AG10803 (cell line): ENCODE measurements at regions not wholly inside any gene's neighbourhood (a gene's known extent, or its start where the extent isn't known, plus 50 kb on each side); places are given as distances from the start of the nearest gene placed in this dataset.

Experiments
- DNase-seq: peaks from one replicate; pipeline ENCODE4 v3.0.0; 2010; ENCODE audit warnings: low read depth
- H3K4me3 ChIP-seq: 2 replicates; pipeline ENCODE4 v1.5.1; 2011; ENCODE audit warnings: mild to moderate bottlenecking, low read length, control low read depth
- TF ChIP-seq, protein P1 (sequence below): conservative IDR thresholded peaks from 2 replicates; pipeline ENCODE4 v1.5.1; 2011; ENCODE audit warnings: mild to moderate bottlenecking, low read length, control low read depth, inconsistent platforms

DNA sequence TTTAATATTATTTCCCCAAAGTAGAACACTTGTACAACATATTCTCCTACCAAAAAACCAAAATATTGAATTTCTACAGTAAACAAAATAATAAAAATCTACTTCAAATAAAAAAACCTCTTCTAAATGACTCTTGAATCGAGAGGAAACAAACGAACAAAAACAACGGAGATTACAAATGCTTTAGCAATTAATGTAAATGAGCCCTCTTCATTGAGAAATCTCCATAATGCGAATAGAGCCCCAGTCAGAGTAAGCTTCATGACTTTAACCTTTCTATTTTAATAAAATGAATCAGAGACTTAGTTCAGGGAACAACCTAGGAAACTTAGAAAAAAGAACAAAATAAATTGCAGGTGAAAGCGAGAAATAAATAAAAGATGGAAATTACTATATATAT is 129.3 kb upstream of the SEMA6A start:
- H3K4me3 ChIP-seq: no peak overlapping the region
- TF ChIP-seq, protein P1, sequence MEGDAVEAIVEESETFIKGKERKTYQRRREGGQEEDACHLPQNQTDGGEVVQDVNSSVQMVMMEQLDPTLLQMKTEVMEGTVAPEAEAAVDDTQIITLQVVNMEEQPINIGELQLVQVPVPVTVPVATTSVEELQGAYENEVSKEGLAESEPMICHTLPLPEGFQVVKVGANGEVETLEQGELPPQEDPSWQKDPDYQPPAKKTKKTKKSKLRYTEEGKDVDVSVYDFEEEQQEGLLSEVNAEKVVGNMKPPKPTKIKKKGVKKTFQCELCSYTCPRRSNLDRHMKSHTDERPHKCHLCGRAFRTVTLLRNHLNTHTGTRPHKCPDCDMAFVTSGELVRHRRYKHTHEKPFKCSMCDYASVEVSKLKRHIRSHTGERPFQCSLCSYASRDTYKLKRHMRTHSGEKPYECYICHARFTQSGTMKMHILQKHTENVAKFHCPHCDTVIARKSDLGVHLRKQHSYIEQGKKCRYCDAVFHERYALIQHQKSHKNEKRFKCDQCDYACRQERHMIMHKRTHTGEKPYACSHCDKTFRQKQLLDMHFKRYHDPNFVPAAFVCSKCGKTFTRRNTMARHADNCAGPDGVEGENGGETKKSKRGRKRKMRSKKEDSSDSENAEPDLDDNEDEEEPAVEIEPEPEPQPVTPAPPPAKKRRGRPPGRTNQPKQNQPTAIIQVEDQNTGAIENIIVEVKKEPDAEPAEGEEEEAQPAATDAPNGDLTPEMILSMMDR: no peak
- no peak for DNase-seq

DNA sequence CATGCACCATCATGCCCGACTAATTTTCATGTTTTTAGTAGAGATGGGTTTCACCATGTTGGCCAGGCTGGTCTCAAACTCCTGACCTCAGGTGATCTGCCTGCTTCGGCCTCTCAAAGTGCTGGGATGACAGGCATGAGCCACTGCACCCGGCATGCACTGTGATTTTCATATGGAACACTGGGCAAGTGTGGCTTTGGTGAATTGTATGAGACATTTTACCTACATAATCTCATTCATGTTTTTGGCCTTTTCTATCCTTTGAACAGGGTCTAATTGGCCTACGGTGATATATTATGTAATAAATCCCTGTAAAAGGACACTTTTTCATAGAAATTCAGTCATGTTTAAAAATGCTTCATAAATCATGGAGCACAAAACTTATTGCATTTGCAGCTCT is 128.7 kb upstream of the SEMA6A start:
- no peak overlapping the region for H3K4me3 ChIP-seq
- no peak for DNase-seq
- TF ChIP-seq, protein P1: no peak

DNA sequence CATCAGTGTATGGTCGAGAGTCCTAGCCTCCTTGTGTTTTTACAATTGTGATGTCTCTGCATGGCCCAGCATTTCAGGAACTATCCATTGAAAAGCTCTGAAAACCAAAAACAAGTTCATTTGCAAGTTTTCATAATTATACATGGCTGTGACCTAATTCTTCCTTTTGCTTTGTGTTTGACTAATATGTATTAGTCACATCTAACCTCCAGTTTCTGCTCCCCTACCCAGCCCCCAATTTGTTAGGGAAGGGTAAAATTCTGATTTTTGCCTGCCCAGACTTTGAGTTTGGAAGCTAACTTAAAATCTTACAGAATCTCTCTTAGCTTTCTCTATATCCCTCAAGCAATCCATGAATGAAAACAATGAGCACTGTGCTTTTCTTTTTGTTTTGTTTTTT is 128.2 kb upstream of the SEMA6A start:
- H3K4me3 ChIP-seq: no peak overlapping the region
- TF ChIP-seq, protein P1: no peak
- DNase-seq: no peak

DNA sequence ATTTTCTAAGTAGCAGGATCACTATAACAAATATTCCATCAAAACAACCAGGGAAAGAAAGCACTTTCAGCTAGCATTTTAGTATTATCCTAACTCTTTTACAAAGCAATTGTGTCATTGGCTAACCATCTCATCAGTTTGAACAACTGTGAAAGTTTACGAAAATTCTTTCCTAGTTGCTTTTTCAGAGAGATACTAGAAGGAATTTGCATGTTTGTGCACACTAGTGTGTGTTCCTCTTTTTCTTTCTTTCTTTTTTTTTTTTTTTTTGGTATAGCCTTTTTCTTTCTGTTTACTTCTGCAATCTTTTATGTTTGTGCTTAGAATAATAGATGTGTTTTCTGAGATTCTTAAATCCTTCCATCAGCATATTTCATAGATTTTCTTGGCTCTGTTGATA is 124.7 kb upstream of the SEMA6A start:
- DNase-seq: no peak
- TF ChIP-seq, protein P1: no peak
- no peak overlapping the region for H3K4me3 ChIP-seq

DNA sequence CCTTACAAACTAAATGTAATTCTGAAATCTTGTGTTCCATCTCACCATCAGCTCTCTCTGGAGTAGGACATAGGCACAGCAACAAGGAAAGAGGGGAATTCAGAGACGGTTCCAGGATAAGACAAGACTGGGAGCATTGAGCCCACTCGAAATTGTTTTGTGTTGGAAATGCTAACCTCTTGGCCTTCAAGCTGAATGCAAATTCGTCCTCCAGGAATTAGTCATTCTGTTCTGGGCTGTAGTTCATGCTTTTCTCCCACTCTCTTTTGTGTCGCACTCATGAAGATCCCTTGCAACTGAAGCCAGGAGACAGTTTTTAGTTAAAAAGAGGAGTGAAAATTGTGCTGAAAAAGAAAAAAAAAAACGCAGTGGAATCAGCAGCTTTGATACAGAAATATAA is 121.7 kb upstream of the SEMA6A start:
- TF ChIP-seq, protein P1: no peak
- no peak overlapping the region for H3K4me3 ChIP-seq
- no peak for DNase-seq

DNA sequence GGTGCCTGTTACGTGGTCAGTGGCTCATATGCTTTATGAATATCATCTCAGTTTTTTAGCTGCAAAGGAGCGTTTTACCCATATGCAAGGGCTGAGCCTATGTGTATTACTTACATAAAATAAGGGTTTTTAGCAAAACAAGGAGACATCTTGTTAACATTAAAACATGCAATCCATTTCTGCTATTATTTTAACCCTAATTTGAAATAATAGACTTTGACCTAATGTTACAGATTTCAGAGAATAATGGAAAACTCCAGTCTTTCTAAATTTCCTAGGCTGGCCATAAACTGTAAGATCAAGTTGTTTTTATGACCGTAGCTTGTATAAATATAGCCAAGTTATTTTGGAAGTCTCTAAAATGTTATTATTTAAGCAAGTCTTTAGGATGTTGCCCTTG is 121.1 kb upstream of the SEMA6A start:
- TF ChIP-seq, protein P1: no peak
- no peak overlapping the region for H3K4me3 ChIP-seq
- DNase-seq: no peak

DNA sequence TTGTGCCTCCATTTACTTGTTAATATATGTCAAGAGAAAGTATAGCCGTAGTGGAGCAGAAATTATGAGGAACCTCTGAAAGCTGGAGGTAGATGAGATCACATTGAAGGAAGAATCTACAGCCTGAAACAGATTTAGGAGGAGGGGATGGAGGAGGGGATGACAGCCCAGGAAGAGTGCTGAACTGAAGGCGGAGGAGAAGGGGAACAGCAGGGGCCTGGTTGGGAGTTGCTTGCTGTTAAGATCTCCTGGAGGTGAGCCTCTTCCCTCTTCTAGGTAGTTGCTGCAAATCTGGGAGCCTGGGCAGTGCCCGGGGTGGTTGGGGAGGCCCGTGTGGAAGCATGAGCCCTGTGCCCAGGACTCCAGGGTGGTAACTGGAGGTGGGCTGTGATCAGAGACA is 111.8 kb upstream of the SEMA6A start:
- no peak for DNase-seq
- TF ChIP-seq, protein P1: no peak
- no peak overlapping the region for H3K4me3 ChIP-seq
